HG03103 (cell line): ENCODE measurements at regions not wholly inside any gene's neighbourhood (a gene's known extent, or its start where the extent isn't known, plus 50 kb on each side); places are given as distances from the start of the nearest gene placed in this dataset.
"Not testable (repeated sequence)": the region's sequence is repeated elsewhere in the genome, so short reads cannot be mapped to it uniquely, and the experiment has no call there.

Experiments
- ATAC-seq: cut with Tn5 transposase; IDR thresholded peaks from one replicate; pipeline ENCODE4 v1.9.1; 2021; ENCODE audit warnings: low read depth; ENCODE audit not compliant: unreplicated experiment

DNA sequence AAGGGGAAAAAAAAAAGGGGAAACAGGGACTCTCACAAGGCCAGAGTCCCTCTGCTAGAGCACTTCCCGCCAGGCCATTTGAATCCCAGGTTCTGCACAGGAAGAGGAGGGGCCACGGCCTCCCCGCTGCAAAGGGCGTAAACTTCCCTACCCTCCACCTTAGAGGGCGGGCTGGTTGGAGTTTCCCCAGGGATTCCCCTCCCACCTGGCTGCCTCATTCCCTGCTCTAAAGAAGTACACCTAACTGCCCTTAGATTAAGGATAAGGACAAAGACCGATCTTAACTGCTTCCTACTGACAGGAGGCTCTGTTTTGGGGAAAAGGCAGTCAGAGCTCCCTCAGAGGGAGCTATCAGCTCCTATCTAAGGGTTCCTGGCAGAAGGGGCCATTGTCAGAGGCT lies 102.0 kb upstream of the ARMC3 start:
- no peak for ATAC-seq

DNA sequence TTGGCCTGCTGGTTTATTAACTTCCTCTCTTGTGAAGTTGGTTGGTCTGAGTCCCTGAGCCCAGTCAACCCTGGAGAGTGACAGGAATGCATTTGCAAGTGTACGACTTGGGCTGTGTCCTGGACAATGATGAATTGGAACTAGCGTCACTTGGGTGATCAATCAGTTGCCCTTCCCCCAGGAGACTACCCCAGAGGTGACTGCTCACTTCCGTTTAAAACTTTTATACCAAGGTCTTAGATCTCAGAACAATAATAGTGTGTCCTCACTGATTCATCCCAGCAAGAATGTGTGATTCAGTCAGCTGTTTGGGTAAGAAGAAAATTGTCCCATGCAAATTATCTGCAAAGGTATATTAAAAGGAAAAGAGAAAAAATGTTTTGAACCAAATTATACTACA lies 102.9 kb upstream of the ARMC3 start:
- no peak for ATAC-seq

DNA sequence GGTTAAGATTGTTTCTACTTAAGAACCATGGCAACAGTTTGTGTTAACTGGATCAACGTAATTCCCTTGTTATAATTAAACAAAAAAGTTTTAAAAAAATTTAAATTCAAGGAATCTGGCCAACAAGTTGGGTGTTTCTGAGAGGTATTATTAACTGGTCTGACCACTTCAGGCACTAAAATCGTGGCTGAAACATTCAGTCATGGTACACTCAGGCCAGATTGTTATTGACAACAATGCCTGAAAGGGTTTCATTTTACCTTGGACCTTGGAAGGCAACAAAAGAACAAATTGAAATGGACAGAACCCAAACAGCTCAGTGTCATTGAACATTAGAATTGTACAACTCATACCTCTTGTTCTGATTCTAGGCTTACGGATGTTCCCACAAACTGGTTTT lies 103.3 kb upstream of the ARMC3 start:
- no peak for ATAC-seq

DNA sequence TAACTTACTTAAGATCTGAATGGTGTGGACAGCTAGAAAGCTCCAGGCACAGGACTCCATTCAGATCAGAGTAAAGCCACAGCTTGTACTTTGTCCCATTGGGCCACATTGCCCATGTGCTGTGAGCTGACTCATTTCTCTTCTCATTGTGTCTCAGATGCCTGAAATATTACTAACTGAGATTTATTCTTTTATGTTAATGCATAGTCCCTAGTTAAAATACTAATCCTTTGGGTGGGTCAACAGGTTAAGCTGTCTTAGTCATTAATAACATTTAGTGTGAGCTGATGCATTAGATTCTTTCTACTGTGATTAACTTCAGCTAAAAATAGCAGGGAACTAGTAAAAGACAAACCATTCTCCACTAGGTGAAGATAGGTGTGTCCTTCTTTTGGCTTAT lies 104.7 kb upstream of the ARMC3 start:
- no peak for ATAC-seq

DNA sequence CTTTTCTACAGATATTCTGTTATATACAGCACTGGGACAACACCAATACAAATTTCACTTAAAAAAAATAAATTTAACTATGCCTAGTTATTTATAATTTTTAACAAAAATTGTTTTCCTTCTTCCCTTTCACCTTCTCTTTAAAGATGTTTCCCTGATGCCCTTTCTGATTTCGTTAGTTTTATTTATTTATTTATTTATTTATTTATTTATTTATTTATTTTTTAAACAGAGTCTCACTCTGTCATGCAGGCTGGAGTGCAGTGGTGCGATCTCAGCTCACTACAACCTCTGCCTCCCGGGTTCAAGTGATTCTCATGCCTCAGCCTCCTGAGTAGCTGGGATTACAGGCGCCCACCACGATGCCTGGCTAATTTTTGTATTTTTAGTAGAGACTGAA lies 105.9 kb upstream of the ARMC3 start:
- not testable (repeated sequence) for ATAC-seq

DNA sequence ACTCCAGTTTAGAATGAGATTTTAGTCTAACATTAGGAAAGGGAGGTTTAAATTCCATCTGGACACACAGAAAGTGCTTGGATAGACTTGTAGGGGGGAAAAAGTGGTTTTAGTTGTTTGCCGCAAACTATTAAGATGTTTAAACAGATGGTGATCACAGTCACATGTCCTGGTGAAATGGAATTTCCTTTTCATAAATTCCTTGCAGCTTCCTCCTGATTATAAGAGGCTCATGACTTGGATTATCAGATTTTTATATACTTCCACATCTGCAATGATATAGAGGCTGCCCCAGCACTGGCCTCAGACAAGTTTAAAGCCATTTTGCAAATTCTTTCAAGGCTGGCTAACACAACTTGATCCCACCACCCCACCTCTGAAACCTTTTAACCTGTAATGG lies 106.4 kb upstream of the ARMC3 start:
- ATAC-seq, result no peak

DNA sequence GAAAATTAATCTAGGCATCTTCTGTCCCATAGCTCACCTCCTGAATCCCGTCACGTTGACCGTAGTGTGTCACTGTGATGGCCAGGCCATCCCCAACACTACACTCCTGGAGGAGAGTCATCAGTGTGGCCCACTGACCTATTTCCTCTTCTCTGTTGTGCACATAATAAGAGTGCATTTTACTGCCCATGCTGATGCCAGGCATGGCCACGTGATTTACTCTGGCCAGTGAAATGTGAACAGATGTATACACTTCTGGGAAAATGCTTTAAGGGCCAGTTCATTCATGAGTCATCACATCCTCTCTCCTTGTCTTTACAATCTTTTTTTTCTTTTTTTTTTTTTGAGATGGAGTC lies 101.9 kb upstream of the PIP4K2A start:
- ATAC-seq, result no peak

DNA sequence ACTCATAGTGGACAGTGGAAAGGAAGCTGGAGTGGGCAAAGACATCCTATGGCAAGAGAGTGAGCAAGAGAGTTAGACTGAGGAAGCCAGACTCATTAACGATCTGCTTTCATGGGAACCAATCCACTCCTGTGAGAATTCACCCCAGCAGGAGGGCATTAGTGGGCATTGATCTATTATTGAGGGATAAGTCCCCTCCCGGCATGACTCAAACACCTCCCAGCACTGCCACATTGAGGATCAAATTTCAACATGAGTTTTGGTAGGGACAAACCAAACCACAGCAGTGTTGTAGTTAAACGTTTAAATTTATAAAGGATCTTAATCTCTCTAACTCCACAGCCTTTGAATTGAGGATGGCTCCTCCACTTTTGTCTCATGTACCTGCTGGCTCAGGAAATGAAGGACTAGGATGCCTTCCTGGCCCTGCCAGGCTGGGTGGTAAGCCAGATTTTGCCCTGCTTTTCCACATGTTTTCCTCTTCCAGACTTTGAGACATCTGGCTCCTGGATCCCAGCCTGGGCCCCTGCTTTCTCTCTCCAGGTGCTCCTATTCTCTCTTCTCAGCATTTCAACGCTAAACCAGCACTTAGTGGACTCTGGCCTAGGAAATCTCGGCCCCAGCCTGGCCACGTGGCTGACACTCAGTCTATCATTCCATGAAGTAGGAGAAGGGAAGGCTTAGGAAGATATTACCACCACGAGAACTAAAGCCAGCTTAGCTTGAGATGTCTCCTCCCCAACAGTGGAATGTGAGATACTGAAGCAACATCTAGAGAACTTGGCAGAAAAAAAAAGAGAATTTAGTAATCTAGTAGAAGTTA lies 96.5 kb upstream of the PIP4K2A start:
- ATAC-seq, result no peak

DNA sequence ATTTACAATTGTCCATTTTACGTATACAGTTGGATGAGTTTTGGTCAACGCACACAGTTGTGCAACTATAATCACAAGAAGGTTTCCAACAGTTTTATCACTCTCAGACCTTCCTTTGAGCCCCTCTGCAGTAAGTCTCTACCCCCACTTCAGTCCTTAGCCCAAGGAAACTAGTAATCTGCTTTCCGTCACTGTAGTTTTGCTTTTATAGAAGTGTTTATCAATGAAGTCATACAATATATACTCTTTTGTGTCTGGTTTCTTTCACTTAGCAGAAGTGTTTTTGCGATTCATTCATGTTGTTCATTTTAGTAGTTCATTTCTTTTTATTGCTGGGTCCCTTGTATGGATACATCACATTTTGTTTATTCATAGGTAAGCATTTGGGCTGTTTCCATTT lies 92.9 kb upstream of the PIP4K2A start:
- ATAC-seq, result no peak

DNA sequence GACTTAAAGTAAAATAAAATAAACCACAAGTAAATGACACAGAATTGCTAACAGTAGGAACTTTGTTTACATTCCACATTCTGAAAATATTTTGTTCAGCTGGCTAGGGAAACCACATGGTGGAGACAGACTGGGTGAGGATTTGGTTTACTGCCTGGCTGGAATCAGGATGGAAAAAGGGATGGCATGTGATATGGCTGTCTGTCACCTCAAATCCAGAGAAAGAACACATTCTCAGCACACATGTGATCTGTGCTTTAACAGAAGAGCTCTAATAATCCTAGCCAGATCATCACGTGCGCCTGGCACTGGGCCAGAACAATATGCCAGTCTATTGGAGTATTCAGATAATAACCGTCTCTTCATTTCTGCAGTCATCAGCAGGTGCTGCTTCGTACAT lies 90.9 kb upstream of the PIP4K2A start:
- no peak for ATAC-seq

DNA sequence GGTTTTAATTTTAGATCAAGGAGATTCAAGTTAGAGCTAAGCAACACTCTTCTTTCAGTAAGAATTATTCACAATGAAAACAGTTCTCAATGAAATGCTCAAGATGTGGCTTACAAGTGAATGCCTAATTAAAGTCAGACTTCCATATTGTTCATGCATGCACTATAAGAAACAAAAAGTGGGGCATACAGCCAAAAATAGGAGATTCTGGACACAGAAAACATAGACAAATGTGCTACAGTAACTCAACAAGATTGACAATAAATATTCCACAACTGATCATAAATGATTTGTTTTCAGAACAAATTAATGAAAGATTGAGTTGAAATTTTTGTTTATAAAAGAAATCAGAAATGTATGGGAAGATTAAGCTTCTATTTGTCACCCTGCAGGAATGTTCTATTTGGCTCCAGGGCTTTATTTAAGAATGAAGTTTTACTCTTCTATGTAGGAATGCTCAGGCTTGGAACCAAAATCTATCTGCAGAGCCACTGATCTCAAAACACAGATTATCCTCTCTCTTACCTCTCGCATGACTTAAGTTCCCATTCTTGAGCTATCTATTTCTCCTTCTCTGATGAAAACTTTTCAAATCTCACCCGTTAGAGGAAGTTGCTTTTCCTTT lies 89.0 kb upstream of the PIP4K2A start:
- ATAC-seq, result no peak

DNA sequence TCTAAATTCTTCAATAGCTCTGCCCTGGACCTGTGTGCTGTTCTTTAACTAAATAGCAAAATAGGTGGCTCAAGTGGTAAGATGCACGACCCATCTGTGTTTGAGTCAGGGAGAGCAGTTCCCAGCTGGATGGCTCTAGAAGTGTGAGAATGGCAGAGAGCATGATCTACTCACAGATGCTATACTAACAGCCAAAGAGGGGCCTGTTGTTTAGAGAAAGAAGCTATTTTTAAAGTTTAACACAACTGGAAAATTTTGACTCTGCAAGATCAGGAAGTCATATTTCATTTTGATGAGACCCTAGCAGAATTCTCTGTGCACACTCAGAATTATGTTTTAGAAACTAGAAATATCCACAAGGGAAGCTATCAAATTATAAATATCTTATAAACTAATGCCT lies 87.4 kb upstream of the PIP4K2A start:
- no peak for ATAC-seq

DNA sequence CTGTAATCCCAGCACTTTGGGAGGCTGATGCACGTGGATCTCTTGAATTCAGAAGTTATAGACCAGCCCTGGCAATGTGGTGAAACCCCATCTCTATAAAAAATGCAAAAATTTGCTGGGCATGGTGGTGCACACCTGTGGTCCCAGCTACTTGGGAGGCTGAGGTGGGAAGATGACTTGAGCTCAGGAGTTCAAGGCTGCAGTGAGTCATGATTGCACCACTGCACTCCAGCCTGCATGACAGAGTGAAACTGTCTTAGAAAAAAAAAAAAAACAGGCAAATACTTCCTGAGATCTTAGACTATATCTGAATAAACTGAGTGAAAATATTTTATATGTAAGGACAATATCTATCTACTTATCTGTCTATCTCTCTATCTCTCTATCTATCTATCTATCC lies 83.4 kb upstream of the PIP4K2A start:
- ATAC-seq, result not testable (repeated sequence)

DNA sequence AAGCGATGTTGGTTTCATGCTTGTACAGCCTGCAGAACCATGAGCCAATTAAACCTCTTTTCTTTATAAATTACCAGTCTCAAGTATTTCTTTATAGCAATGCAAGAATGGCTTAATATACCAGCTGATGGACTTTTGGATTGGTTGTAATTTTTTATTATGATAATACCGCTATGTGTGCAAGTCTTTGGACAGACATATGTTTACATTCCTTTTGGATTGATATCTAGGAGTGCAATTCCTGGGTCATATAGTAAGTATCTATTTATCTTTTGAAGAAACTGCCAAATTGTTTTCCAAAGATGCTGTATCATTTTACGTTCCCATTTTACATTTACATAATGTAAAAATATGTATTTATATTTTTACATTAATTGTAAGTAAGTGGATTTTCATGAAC lies 81.2 kb upstream of the PIP4K2A start:
- ATAC-seq, result no peak

DNA sequence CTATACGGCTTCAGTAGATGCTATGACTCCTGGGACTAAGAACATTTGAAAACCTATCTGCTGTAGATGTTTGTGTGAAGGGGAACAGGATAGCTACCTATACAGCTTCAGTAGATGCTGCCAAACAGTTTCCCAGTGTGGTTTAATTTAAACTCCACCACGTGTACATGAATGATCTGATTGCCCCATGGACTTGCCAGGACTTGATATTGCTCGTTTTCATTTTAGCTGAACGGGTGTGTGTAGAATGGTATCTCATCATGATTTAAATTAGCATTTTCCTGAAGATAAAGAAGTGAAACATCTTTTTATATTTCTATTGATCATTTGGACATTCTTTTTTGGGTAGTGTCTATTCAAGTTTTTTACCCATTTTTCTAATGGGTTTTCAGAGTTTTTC lies 77.8 kb upstream of the PIP4K2A start:
- ATAC-seq, result no peak

DNA sequence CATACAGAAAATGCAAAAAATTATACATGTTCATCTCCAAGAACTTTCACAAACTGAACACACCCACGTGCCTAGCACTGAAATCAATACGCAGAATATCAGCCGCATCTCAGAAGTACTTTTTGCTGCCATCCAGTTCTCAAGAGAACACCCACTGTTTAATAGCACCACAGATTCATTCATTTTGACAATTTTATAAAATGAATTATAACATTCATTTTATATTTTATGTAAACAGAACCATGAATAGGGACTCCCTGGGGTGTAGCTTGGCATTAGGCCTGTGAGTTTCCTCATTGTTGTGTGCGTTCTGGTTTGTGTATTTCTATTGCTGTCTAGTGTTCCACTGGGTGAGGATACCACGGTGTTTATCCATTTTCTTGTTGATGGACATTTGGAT lies 77.3 kb upstream of the PIP4K2A start:
- no peak for ATAC-seq

DNA sequence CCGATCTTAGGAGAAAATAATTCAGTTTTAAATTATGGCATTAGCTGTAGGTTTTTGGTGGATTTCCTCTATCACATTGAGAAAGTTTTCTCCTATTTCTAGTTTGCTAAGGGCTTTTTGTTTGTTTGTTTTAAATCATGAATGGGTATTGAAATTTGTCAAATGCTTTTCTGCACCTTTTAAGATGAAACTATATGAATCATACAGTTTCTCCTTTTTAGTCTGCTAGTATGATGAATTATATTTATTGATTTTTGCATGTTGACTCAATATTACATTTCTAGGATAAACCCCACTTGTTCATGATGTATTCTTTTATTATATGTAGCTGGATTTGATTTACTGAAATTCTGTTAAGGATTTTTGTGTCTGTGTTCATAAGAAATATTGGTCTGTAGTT lies 70.3 kb upstream of the PIP4K2A start:
- no peak for ATAC-seq

DNA sequence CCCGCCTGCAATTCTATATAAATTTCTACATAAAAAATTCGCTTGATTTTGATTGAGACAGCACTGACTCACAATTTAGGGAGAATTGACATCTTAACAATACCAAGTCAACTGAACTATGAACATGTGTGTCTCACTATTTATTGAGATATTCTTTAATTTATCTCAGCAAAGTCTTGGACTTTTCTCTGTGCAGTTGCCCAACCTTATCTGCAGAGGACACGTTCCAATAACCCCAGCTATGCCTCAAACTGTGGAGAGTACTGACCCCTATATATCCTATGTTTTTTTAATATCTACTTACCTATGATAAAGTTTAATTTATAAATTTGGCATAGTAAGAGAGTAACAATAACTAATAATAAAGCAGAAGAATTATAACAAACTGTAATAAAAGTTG lies 69.4 kb upstream of the PIP4K2A start:
- ATAC-seq, result no peak

DNA sequence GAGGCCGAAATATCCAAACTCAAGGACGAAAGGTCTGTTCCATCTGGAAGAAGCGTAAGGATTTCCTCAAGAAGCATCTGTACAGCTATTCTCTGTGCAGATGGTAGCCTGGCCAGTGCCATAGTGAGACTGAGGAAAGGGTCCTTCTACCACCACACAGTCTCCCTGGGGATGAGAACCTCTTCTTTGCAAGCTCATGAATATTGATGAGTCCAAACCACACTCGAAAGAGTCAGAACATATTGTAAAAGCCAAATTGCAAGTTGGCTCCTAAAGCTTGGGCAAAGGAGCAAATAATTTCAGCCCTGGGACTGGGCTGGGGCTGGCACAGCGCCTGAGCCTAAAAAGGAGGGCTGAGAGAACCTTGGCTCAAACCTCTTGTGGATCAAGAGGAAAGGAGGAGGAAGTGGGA lies 66.1 kb upstream of the PIP4K2A start:
- no peak for ATAC-seq

DNA sequence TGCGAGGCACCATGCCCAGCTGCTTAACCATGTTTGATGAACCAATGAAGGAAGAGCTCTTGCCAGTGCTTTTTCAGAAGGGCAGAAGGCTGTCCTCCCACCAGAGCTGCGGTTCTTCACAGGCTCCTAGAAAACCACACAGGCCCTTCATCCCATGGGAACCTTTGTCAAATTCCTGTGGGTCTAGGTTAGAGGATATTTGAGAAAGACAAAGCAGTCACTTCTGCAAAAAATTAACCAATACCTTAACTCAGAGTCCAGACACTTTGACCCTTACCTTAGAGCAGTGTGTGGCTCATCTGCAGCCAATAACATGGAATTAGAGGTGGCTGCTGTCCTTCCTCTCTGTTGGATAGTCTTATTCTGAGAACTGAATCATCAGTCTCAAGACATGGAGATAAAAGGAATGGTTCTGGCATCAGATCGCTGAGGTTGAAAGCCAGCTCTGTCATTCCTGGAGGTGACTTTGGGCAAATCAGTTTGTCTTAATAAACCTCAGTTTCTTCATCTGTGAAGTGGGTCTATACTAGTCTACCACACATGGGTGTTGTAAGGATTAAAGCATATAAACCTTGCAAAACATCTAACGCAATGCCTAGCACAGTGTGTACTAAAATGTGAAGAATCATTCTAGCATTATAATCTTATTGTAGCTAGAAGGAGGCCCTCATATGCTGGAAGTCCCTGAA lies 65.1 kb upstream of the PIP4K2A start:
- no peak for ATAC-seq

DNA sequence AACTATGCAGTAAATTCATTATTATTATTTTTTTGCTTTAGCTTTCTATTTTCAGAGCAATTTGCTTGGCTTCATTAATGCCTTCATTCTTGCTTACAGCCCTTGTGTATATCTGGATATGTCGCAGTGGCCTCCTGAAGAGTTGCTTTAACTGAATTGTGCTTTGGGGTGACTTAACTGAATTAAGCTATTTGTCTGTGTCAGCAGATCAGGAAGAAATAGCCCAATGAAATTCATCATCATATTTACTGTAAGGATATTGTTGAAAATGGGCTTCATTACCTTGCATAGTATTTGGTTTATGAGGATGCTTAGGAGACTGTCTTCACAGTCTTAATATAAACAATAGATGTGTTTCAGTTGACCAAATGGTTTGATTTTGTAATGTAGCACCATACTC lies 59.7 kb upstream of the PIP4K2A start:
- no peak for ATAC-seq

DNA sequence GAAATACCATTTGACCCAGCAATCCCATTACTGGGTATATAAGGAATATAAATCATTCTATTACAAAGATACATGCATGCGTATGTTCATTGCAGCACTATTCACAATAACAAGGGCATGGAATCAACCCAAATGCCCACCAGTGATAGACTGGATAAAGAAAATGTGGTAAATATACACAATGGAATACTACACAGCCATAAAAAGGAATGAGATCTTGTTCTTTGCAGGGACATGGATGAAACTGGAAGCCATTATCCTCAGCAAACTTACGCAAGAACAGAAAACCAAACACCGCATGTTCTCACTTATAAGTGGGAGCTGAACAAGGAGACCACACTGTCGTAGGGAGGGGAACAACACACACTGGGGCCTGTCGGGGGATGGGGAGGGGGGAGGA lies 57.3 kb upstream of the PIP4K2A start:
- ATAC-seq, result not testable (repeated sequence)
